ENCODE measurements at regions not wholly inside any gene's neighbourhood (a gene's known extent, or its start where the extent isn't known, plus 50 kb on each side); places are given as distances from the start of the nearest gene placed in this dataset.

- Histone ChIP-seq H4K8ac (ENCODE audit: extremely low read depth, insufficient read depth, low read length) (no peak overlapping the region), H3K4me2 (ENCODE audit: insufficient read depth in 1 of 2, low read depth in 2 of 2, low read length in 2 of 2) (peak overlapping the region; percentile 56 to 68), H3K18ac (ENCODE audit: extremely low read depth, low read length) (no peak overlapping the region), H2AFZ (ENCODE audit: low read length) (peak overlapping the region; percentile 84), H3K56ac (replicated peaks; ENCODE audit: insufficient read length, low read depth, low read length) (no peak overlapping the region), H3K27me3 (replicated peaks in 1 of 4; ENCODE audit: control insufficient read depth in 3 of 4, extremely low read depth in 1 of 4, insufficient read depth in 3 of 4, low read length in 3 of 4) (0 out of 7 replicates have a peak, but pooled peaks cover 0 to 3% (median 0%) of the 10 kb centered on the region in 4 experiments), H2BK15ac (ENCODE audit: low read length) (no peak overlapping the region), H3K79me2 (ENCODE audit: control insufficient read depth in 1 of 2, insufficient read depth in 2 of 2, low read length in 2 of 2) (no peaks in the 10 kb centered on the region), H2BK5ac (ENCODE audit: low read depth, low read length) (no peak overlapping the region), H4K20me1 (replicated peaks in 1 of 2; ENCODE audit: control insufficient read depth in 1 of 2, insufficient read depth in 2 of 2, low read length in 2 of 2) (no peaks in the 10 kb centered on the region), H3K4me3 (ENCODE audit: extremely low read depth in 1 of 4, insufficient read depth in 2 of 4, low read depth in 3 of 4, low read length in 4 of 4) (peak overlapping the region in 3 of 4 experiments; percentile 26 to 52 (median 28); a peak in 5 of 8 replicates), H3K9ac (replicated peaks in 1 of 4; ENCODE audit: extremely low read depth in 1 of 4, low read depth in 3 of 4, low read length in 3 of 4) (peak overlapping the region in 3 of 4 experiments; percentile 45 to 56 (median 48); a peak in 4 of 7 replicates), H3K4ac (replicated peaks; ENCODE audit: insufficient read length, low read depth, low read length) (no peak overlapping the region), H3K4me1 (replicated peaks in 1 of 4; ENCODE audit: control insufficient read depth in 3 of 4, insufficient read depth in 4 of 4, low read length in 3 of 4) (peaks cover 4 to 12% (median 6%) of the 10 kb centered on the region in 4 experiments; a peak in 6 of 7 replicates), H3K79me1 (ENCODE audit: low read depth, low read length) (no peaks in the 10 kb centered on the region), H4K91ac (replicated peaks; ENCODE audit: insufficient read length, low read length) (no peak overlapping the region), H3K9me3 (ENCODE audit: insufficient read depth in 2 of 2, low read depth in 1 of 2, low read length in 1 of 2) (peaks cover 0 to 3% of the 10 kb centered on the region in 2 experiments; a peak in 1 of 4 replicates), H4K5ac (ENCODE audit: insufficient read length, low read depth, low read length) (no peak overlapping the region), H2BK12ac (ENCODE audit: low read depth, low read length) (peak overlapping the region; percentile 40; the same call in 1 of the 2 replicates), H3K27ac (ENCODE audit: low read depth, low read length) (no peak overlapping the region), H3K14ac (ENCODE audit: insufficient read length) (no peak overlapping the region), H2AK5ac (ENCODE audit: low read depth, low read length) (no peak overlapping the region), H2BK120ac (replicated peaks; ENCODE audit: low read depth, low read length) (no peak overlapping the region), H3K23me2 (ENCODE audit: low read depth, low read length) (no peaks in the 10 kb centered on the region; the same call in 1 of the 2 replicates), H3K36me3 (ENCODE audit: control insufficient read depth in 2 of 4, insufficient read depth in 4 of 4, low read length in 3 of 4) (no peaks in the 10 kb centered on the region), H3K23ac (ENCODE audit: insufficient read length) (no peak overlapping the region), H2BK20ac (ENCODE audit: low read length) (no peak overlapping the region)
- FAIRE-seq (no peak), DNase-seq (ENCODE audit: low read depth in 1 of 2, low spot score in 2 of 2) (no peak)
- 70% methylated on average over 5 of the region's 5 CpGs; no CpG with 5 or more reads in 1 of the 2 experiments for WGBS, 2 experiments (ENCODE audit: extremely low coverage in 1 of 2, insufficient coverage in 1 of 2, insufficient read length in 1 of 2, insufficient replicate concordance in 2 of 2, low coverage in 1 of 2, low lambda C conversion rate in 2 of 2, missing lambda C conversion rate in 1 of 2)
- ChIA-PET POLR2A (ENCODE audit: partially characterized antibody) (interaction anchor here (1.8 kb wide), 1 partner anchor 89 kb away, joined by 4 read pairs; no protein-coding TSS in a partner anchor), CTCF (ENCODE audit: partially characterized antibody) (interaction anchor here (1.1 to 1.6 kb wide), 3 partner anchors 8 to 98 kb away, joined by 3 to 5 read pairs (median 4); no protein-coding TSS in a partner anchor)
- TF ChIP-seq SIX5 (IDR thresholded peaks at IDR 0.05; ENCODE audit: low read depth, low read length) (no peak), BRCA1 (IDR thresholded peaks at IDR 0.05; ENCODE audit: low read depth, low read length) (no peak), SP4 (IDR thresholded peaks at IDR 0.05; ENCODE audit: low read length) (no peak), TCF12 (IDR thresholded peaks at IDR 0.05; ENCODE audit: low read depth, low read length) (no peak), PHF8 (conservative IDR thresholded peaks at IDR 0.05; ENCODE audit: low read depth, low read length) (no peak), FOSL1 (IDR thresholded peaks at IDR 0.05; ENCODE audit: insufficient read depth, low read depth, low read length) (no peak), KDM5A (IDR thresholded peaks at IDR 0.05; ENCODE audit: low read length) (no peak)
Measured at GRCh38 chr11:22433094-22433455, 94.9 kb downstream of the SLC17A6 start.

Measured in H1 (cell line).